ENCODE measurements at regions not wholly inside any gene's neighbourhood (a gene's known extent, or its start where the extent isn't known, plus 50 kb on each side); places are given as distances from the start of the nearest gene placed in this dataset.

- no peak for DNase-seq (ENCODE audit: low read depth in 3 of 3, low spot score in 2 of 3)
Measured at GRCh38 chr16:54813778-54814177, 116.9 kb upstream of the IRX5 start.

- no peak for DNase-seq (ENCODE audit: low read depth in 3 of 3, low spot score in 2 of 3)
Measured at GRCh38 chr16:54812229-54812628, 118.4 kb upstream of the IRX5 start.

- no peak for DNase-seq (ENCODE audit: low read depth in 3 of 3, low spot score in 2 of 3)
Measured at GRCh38 chr16:54808890-54809289, 121.8 kb upstream of the IRX5 start.

GRCh38 chr16:54806881-54807360 lies 123.7 kb upstream of the IRX5 start:
- DNase-seq (ENCODE audit: low read depth in 3 of 3, low spot score in 2 of 3), result no peak

- DNase-seq (ENCODE audit: low read depth in 3 of 3, low spot score in 2 of 3), result no peak
Measured at GRCh38 chr16:54806378-54806777, 124.3 kb upstream of the IRX5 start.

DNA sequence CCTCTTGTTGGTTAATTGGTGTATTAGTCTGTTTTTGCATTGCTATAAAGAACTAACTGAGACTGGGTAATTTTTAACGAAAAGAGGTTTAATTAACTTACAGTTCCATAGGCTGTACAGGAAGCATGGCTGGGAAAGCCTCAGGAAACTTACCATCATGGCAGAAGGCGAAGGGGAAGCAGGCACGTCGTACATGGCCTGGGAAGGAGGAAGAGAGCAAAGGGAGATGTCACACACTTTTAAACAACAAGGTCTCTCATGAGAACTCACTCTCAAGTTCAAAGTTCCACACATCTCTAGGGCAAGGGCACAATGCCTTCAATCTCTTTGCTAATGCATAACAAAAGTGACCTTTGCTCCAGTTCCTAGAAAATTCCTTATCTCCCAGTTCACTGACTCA lies 125.0 kb upstream of the IRX5 start:
- DNase-seq (ENCODE audit: low read depth in 3 of 3, low spot score in 2 of 3), result no peak

DNA sequence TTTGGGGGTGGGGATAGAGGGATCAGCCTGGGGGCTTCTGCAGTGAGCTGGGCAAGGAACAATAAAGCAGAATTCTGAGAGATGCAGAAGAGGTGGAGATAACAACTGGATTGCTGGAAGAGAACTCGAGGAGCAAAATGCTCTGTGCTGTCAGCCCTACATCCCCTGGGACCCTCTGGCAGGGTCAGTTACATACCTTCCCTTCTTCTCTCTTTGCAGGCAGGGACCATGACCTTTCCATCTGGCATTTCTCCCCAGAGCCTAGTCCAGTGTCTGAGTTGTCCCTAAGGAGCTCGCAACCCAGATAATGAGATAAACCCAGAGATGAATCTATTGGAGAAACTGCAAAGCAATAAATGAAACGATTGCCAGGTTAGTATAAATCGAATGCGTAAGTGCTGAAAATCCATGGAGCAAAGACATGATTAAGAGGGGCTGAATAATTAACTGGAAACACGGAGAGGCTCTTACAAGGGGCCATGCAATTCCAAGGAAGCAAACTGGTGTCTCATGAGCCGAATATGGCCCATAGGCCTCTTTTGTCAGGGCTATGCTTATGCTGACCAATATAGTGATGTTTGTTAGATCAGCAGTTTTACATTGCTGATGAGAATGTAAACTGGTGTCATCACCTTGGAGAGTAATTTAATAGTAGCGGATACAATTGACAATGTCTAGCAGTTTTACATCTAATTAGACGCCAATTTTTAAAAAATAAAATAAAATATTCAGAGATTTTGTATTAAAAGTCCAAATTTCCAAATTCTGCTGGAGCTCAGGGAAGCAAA lies 129.4 kb upstream of the IRX5 start:
- no peak for DNase-seq (ENCODE audit: low read depth in 3 of 3, low spot score in 2 of 3)

DNA sequence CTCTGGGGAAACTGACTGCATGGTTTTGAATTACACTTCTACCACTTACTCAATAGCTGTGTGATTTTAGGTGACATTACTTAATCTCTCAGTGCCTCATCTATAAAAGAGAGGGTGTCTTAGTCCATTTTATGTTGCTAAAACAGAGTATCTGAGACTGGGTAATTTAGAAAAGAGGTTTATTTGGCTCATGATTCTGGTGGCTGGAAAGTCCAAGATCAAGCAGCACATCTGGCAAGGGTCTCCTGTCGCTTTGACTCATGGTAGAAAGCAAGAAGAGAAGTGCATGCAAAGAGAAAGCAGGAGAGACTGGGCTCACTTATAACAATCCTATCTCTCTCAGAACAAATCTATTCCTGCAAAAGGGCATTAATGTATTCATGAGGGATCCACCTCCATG lies 132.4 kb upstream of the IRX5 start:
- DNase-seq (ENCODE audit: low read depth in 3 of 3, low spot score in 2 of 3), result no peak

DNA sequence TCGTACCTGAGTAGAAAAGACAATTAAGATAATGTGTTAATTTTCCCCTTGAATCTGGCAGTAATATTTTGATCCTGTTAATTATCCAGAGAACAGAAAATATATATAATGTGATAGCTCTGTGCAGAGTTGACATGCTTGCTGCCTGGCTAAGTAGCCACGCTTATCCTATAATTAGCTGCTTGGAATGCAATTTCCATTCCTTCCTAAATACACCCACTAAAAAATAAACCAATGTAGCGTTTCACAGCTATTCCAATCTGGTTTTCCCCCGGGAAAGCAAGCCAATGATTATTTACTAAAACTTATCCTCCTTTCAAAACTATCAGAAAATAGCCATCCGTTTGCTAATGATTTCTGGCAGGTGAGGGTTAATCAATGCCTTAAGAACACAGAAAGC lies 134.5 kb upstream of the IRX5 start:
- DNase-seq (ENCODE audit: low read depth in 3 of 3, low spot score in 2 of 3), result no peak

DNA sequence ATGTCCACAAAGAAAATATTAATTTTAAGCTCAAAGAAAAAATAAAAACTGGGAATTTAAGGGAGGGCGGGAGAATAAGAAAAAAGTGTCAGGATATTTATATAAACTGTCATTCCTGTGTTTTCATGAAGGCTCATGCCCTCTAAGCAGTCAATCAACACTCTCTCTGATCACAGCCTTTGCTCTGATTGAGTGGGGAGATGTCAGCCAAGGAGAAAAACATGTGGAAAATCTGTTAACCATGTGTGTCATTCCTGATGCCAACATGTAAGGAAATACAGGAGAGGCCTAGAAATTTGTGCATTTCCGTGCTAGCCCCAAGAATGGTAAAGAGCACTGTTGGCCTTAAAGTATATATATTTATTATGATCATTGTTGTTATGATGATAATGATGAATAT lies 137.9 kb upstream of the IRX5 start:
- no peak for DNase-seq (ENCODE audit: low read depth in 3 of 3, low spot score in 2 of 3)

DNA sequence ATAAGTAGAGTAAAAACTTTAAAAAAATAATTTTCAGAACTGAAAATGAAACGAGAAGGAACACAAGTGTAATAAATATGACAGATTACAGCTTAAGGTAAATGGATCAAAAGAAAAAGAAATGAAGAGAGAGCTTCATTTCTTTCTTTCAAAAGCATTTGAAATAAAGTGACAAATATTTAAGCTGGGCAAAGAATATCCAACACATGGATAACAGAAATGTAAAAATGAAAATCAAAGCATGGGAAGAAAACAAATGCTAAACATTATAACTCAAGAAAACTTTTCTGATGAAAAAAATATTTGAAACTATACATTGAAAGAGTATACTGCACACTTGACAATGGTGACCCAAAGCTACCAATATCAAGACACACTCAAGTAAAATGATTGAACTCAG lies 143.6 kb upstream of the IRX5 start:
- DNase-seq (ENCODE audit: low read depth in 3 of 3, low spot score in 2 of 3), result no peak

GRCh38 chr16:54783980-54784379 lies 146.7 kb upstream of the IRX5 start:
- DNase-seq (ENCODE audit: low read depth in 3 of 3, low spot score in 2 of 3), result no peak

DNA sequence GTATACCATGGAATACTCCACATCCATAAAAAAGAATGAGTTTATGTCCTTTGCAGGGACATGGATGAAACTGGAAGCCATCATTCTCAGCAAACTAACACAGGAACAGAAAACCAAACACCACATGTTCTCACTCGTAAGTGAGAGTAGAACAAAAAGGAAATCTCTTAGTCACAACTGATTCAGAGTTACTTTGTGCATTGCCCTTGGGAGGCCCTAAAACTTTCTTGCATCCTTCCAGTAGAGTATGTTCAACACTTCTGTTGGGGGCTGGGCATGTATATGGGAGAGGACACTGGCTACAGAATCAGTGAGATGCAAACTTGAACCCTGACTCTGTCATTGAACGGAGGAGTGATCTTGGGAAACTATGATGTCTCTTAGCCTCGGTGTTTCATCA lies 147.4 kb upstream of the IRX5 start:
- no peak for DNase-seq (ENCODE audit: low read depth in 3 of 3, low spot score in 2 of 3)

- no peak for DNase-seq (ENCODE audit: low read depth in 3 of 3, low spot score in 2 of 3)
Measured at GRCh38 chr16:54780266-54780665, 150.4 kb upstream of the IRX5 start.

- DNase-seq (ENCODE audit: low read depth in 3 of 3, low spot score in 2 of 3), result no peak
Measured at GRCh38 chr16:54779549-54779948, 151.1 kb upstream of the IRX5 start.

DNA sequence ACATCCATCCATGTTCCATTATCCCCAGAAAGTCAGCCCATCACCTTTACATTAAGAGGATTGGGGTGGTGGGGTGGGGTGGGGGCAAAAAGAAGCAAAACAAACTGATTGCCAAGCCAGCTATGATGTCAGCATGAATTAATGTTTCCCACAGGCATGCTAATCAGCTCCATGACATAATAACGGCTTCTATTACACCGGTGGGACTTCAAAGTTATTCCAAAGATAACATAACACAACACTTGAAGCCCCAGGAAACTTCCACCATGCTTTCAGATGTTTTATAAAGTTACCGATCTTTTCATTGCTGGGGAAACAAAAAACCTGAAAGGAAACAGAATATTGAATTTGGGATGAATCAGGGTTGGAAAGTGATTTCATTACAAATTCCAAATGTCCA lies 155.9 kb upstream of the IRX5 start:
- DNase-seq (ENCODE audit: low read depth in 3 of 3, low spot score in 2 of 3), result no peak

- no peak for DNase-seq (ENCODE audit: low read depth in 3 of 3, low spot score in 2 of 3)
Measured at GRCh38 chr16:54772400-54772799, 158.3 kb upstream of the IRX5 start.

- no peak for DNase-seq (ENCODE audit: low read depth in 3 of 3, low spot score in 2 of 3)
Measured at GRCh38 chr16:54766355-54766754, 164.3 kb upstream of the IRX5 start.

DNA sequence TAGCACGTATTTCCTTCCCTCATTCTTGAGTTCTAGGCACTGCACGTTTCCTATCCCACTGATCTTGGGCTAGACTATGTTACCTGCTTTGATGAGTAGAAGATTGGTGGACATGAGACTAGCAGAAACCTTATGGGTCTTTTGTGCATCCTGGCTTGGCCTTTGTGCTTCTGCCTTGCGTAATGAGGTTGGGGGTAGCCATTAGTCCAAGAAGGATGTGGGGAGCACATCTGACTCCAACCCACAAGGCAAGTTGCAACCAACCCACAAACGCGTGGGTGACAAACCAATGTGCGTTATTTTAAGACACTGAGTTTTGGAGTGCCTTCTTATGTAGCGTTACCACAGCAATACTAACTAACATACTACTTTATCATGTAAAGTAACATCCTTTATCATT lies 180.4 kb upstream of the IRX5 start:
- no peak for DNase-seq (ENCODE audit: low read depth in 3 of 3, low spot score in 2 of 3)

DNA sequence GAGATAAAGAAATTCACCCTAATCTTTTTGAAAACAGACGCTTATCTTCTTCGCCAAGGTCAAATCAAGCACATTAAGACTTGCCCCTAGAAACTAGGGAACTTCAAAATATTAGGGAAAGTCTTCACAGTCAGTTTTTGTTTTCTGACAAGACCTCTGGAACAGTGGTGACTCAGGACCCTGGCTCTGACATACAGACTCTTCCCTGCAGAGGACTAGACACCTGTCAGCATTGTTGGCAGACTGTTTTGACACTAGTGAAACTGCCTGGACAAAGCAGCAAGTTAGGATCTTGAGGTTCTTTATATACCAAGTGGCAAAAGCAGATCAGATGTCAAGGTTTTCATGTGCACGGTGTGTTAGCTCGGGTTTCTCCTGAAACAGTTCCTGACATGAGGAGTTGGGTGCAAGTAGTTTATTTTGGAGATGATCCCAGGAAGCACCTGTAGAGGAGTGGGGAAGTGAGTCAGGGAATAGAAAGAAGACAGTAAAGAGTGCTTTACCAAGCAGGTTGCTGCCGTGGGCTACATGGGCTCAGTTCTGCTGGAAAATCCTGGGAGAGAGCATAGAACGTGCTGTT lies 182.0 kb upstream of the IRX5 start:
- no peak for DNase-seq (ENCODE audit: low read depth in 3 of 3, low spot score in 2 of 3)

GRCh38 chr16:54746596-54746995 lies 184.1 kb upstream of the IRX5 start:
- no peak for DNase-seq (ENCODE audit: low read depth in 3 of 3, low spot score in 2 of 3)

- no peak for DNase-seq (ENCODE audit: low read depth in 3 of 3, low spot score in 2 of 3)
Measured at GRCh38 chr16:54744998-54745397, 185.7 kb upstream of the IRX5 start.

- no peak for DNase-seq (ENCODE audit: low read depth in 3 of 3, low spot score in 2 of 3)
Measured at GRCh38 chr16:54742436-54742835, 188.2 kb upstream of the IRX5 start.

Measured in right renal cortex interstitium (tissue), 3 donors.